Activated naive CD4-positive, alpha-beta T cell treated with anti-CD3 and anti-CD28 coated beads, Interleukin-2, amount 50 U/mL, for 16 hours (primary cell): ENCODE measurements at regions not wholly inside any gene's neighbourhood (a gene's known extent, or its start where the extent isn't known, plus 50 kb on each side); places are given as distances from the start of the nearest gene placed in this dataset.
"Not testable (repeated sequence)": the region's sequence is repeated elsewhere in the genome, so short reads cannot be mapped to it uniquely, and the experiment has no call there.

ENCODE experiments used
- DNase-seq: peaks from one replicate; pipeline ENCODE4 v3.0.0-alpha.2; 2020

DNA sequence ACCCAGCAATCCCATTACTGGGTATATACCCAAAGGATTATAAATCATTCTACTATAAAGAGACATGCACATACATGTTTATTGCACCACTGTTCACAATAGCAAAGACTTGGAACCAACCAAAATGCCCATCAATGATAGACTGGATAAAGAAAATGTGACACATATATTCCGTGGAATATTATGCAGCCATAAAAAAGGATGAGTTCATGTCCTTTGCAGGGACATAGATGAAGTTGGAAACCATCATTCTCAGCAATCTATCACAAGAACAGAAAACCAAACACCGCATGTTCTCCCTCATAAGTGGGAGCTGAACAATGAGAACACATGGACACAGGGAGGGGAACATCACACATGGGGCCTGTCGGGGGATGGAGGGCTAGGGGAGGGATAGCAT lies 113.2 kb upstream of the PRSS1 start:
- not testable (repeated sequence) for DNase-seq

DNA sequence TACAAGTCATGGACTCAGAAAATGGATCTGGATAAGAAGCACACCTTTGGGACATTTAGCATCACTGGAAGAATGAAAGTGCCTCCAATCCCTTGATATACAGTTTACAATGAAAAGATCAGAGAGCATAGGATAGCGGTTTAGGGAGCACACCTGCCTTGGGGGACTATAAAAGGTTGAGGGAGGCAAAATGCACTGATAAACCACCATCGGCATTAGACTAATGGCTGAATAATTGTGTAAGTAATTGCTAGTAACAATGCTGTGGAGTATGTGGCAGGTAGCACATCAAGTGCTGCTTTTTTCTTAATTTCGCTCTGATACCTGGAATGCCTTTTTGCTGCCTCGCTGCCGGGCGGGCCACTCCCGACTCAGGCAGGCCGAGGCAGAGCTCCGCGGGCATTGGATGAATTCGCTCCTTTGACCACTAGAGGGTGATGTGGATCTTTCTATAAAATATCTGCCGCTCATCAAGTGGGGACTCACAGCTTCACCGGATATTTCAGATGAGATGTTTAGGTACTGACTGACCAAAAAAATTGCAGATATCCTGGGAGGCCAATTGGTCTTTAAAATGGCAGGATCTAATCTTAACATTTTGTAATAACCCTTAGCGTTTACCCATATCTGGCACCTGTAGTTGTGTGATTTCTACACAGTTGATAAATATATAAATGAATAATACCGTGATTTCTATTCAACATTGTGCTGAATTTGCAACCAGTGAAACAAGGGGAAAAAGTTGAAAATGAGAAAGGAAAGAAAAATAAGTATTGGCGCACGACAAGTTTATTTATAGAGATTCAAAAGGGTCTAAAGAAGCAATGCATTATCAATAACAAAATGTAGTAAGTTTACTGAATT lies 116.8 kb upstream of the PRSS1 start:
- DNase-seq, result peak; percentile 50

DNA sequence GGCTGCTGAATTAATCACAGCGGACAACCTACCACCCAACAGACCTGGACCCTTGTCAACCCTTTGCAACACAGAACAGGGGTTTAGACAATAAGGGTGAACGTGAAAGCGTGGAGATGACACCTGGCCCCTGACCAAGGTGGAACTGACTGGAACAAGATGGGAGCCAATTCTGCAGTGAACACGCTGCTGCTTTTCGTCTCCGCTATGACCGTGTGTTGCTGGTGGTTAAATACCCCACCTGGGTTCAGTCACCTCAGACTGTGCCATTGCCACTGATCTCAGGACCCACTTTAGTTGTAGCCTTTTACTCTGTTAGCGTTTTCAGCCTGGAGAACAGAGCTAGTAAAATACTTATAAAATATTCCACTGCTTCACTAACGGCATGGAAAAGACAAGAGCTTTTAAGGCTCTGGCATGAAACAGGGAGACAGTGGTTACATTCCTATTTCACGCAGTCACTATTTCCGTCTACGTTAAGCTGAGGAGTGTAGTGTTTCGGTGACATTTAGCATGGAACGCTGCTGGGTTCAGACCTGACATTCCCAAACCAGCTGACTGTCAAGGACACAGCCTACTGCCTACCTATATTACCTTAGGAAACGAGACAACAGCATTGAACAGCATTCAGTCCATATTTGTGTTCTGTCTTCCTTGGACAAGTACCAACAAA lies 119.5 kb upstream of the PRSS1 start:
- DNase-seq, result no peak

- no peak for DNase-seq
These were observed 120.3 kb upstream of the PRSS1 start for GRCh38 chr7:142628945-142629344.

DNA sequence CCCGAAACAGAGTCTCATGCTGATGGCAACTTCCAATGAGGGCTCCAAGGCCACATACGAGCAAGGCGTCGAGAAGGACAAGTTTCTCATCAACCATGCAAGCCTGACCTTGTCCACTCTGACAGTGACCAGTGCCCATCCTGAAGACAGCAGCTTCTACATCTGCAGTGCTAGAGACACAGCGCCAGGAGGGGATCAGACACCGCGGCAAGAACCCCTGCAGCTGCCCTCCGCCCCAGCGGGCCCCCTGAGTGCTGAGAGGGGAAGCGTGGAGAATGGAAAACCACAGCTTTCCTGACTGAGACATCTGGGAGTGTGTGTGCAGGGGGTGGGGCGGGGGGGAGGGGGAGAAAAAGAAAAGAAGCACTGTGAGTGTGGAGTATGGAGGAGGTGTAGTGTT lies 122.0 kb upstream of the PRSS1 start:
- DNase-seq, result not testable (repeated sequence)

- peak; percentile 69 for DNase-seq
These were observed 122.7 kb upstream of the PRSS1 start for GRCh38 chr7:142626420-142627035.

- not testable (repeated sequence) for DNase-seq
These were observed 124.1 kb upstream of the PRSS1 start for GRCh38 chr7:142625216-142625615.

DNA sequence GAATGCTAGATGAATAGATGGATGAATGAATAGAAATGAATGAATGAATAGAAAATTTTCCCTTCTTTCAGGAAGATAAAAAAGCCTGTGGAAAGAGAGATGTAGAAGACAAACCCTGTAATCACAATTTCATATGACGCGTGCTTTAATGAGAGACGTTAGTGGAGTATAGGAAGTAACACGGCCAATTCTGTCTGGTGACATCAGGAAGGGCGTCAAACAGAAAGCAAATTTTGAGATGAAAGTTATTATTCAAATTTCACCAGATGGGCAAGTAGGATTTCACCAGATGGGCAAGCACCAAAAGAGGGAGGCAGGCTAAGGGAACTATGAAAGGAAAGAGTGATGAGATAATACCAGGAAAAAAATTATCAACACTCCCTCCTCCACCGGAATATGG lies 128.9 kb upstream of the PRSS1 start:
- no peak for DNase-seq

GRCh38 chr7:142618655-142619351 lies 130.5 kb upstream of the PRSS1 start:
- no peak for DNase-seq

- no peak for DNase-seq
These were observed 132.4 kb upstream of the PRSS1 start for GRCh38 chr7:142616842-142617241.

GRCh38 chr7:142616121-142616643 lies 133.1 kb upstream of the PRSS1 start:
- DNase-seq, result no peak

GRCh38 chr7:142615508-142615907 lies 133.8 kb upstream of the PRSS1 start:
- no peak for DNase-seq

- no peak for DNase-seq
These were observed 135.2 kb upstream of the PRSS1 start for GRCh38 chr7:142614116-142614515.

GRCh38 chr7:142612237-142612881 lies 136.9 kb upstream of the PRSS1 start:
- no peak for DNase-seq

GRCh38 chr7:142611566-142612236 lies 137.6 kb upstream of the PRSS1 start:
- no peak for DNase-seq

- DNase-seq, result no peak
These were observed 140.4 kb upstream of the PRSS1 start for GRCh38 chr7:142608630-142609428.

DNA sequence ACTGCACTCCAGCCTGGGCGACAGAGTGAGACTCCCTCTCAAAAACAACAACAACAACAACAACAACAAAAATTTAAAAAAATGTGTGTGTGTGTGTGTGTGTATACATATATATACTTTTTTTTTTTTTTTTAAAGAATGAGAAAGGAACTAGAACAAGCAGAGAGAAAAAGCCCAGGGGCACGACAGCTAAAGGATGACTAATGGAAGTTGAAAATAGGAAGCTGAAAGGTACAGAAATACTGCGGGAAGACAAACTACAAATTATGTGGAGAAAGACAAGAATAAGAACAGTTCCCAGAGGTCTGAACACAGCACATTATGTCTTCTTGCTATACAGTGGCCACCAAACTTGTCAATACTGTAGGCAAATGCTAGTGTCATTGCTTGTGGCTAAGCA lies 141.9 kb upstream of the PRSS1 start:
- DNase-seq, result no peak

GRCh38 chr7:142606081-142606480 lies 143.2 kb upstream of the PRSS1 start:
- DNase-seq, result no peak

GRCh38 chr7:142604671-142605070 lies 144.6 kb upstream of the PRSS1 start:
- DNase-seq, result no peak

GRCh38 chr7:142603870-142604448 lies 145.3 kb upstream of the PRSS1 start:
- peak; percentile 48 for DNase-seq

GRCh38 chr7:142602756-142603155 lies 146.5 kb upstream of the PRSS1 start:
- DNase-seq, result no peak
